GM12878 (cell line): ENCODE measurements at regions not wholly inside any gene's neighbourhood (a gene's known extent, or its start where the extent isn't known, plus 50 kb on each side); places are given as distances from the start of the nearest gene placed in this dataset.

ENCODE experiments used
- ATAC-seq: fragments of 200-7000 bp; cut with Tn5 transposase; 3 replicates; pipeline ENCODE4 v1.9.1; 2020; ENCODE audit warnings: mild to moderate bottlenecking, moderate library complexity
- BruUV-seq: library from RNA; stranded (reverse); fragments of 400-500 nt; replicated peaks from 2 replicates; lab custom pipeline; 2021; lab: Mats Ljungman, UMichigan
- CTCF ChIA-PET: fragments of 300-600 bp; sonication (Branson Sonifier 250); formaldehyde crosslinking; extraction: SDS; loops from one replicate; lab custom pipeline; 2021; ENCODE audit warnings: inconsistent platforms; lab: Yijun Ruan, JAX
- POLR2A ChIA-PET: fragments of 350-600 bp; formaldehyde crosslinking; extraction: SDS; loops from one replicate; lab custom pipeline; 2021; ENCODE audit warnings: inconsistent platforms; lab: Charles Lee
- RAD21 ChIA-PET: fragments of 300-600 bp; sonication (Branson Sonifier 250); formaldehyde crosslinking; loops from one replicate; lab custom pipeline; 2023; ENCODE audit warnings: antibody characterized with exemption; ENCODE audit not compliant: unreplicated experiment; lab: Charles Lee
- SMC1A ChIA-PET: fragments of 300-600 bp; sonication (Branson Sonifier 250); formaldehyde crosslinking; loops from one replicate; lab custom pipeline; 2023; ENCODE audit not compliant: unreplicated experiment, uncharacterized antibody; lab: Charles Lee
- DNase-seq: peaks from one replicate; pipeline ENCODE4 v3.0.0-alpha.2; 2011; ENCODE audit warnings: low read depth, low spot score
- FAIRE-seq: peaks from 3 replicates; lab custom pipeline; 2011; peaks lifted over from hg19 to GRCh38; lab: Jason Lieb, UNC
- H2AFZ ChIP-seq: 2 replicates; pipeline ENCODE4 v1.6.0; 2011; ENCODE audit warnings: low read depth, low read length, control low read depth; ENCODE audit not compliant: control insufficient read depth
- H3K27ac ChIP-seq: 2 replicates; pipeline ENCODE4 v1.5.1; 2011; ENCODE audit warnings: control low read depth; ENCODE audit not compliant: control insufficient read depth, insufficient read depth
- H3K27me3 ChIP-seq, 2 experiments: replicated peaks in 1 of 2; 2 replicates each; pipeline versions ENCODE4 v1.6.0 to v1.6.1; 2011; ENCODE audit warnings: low read length in 1 of 2; ENCODE audit not compliant: control insufficient read depth in 2 of 2, insufficient read depth in 2 of 2
- H3K36me3 ChIP-seq, 2 experiments: 2 replicates each; pipeline ENCODE4 v1.5.1; 2011; ENCODE audit warnings: low read length in 1 of 2; ENCODE audit not compliant: control insufficient read depth in 2 of 2, insufficient read depth in 2 of 2
- H3K4me1 ChIP-seq: 2 replicates; pipeline ENCODE4 v1.6.1; 2011; ENCODE audit warnings: mild to moderate bottlenecking, low read length, moderate library complexity, mixed read lengths; ENCODE audit not compliant: control insufficient read depth, insufficient read depth
- H3K4me2 ChIP-seq: 2 replicates; pipeline ENCODE4 v1.6.0; 2011; ENCODE audit warnings: control low read depth; ENCODE audit not compliant: control insufficient read depth, insufficient read depth
- H3K4me3 ChIP-seq: fragments of 200-600 bp; sonication (generic); 2 replicates; pipeline ENCODE4 v1.5.1; 2016
- H3K79me2 ChIP-seq: 2 replicates; pipeline ENCODE4 v1.6.0; 2011; ENCODE audit warnings: low read length; ENCODE audit not compliant: control insufficient read depth, insufficient read depth
- H3K9ac ChIP-seq: 2 replicates; pipeline ENCODE4 v1.8.0; 2011; ENCODE audit warnings: low read length, control low read depth, mixed read lengths; ENCODE audit not compliant: control insufficient read depth, insufficient read depth
- H3K9me3 ChIP-seq: replicated peaks from 3 replicates; pipeline ENCODE4 v1.5.1; 2011; ENCODE audit warnings: mild to moderate bottlenecking, low read length; ENCODE audit not compliant: control insufficient read depth, insufficient read depth
- H4K20me1 ChIP-seq: 2 replicates; pipeline ENCODE4 v1.6.0; 2011; ENCODE audit not compliant: control insufficient read depth, insufficient read depth
- ATF7 ChIP-seq: fragments of 450-650 bp; IDR thresholded peaks from 2 replicates; pipeline ENCODE4 v1.6.1; 2016; ENCODE audit warnings: low read depth, mild to moderate bottlenecking
- BHLHE40 ChIP-seq, 2 experiments: fragments of 450-650 bp in 1 of 2; IDR thresholded peaks; 2 replicates each; pipeline ENCODE4 v1.6.1; 2011 to 2017; ENCODE audit warnings: low read depth in 2 of 2, borderline replicate concordance in 1 of 2, improper control_type of control experiment in 1 of 2, low read length in 1 of 2, mild to moderate bottlenecking in 1 of 2
- CBX3 ChIP-seq: fragments of 200-600 bp; sonication (generic); IDR thresholded peaks from 2 replicates; pipeline ENCODE4 v1.6.1; 2016; ENCODE audit warnings: low read depth, borderline replicate concordance
- CEBPB ChIP-seq, 2 experiments: fragments of 150-350 bp in 1 of 2; IDR thresholded peaks; 2 replicates each; pipeline ENCODE4 v1.6.1; 2012 to 2014; ENCODE audit warnings: low read depth in 2 of 2, low read length in 2 of 2, borderline replicate concordance in 1 of 2, inconsistent platforms in 1 of 2
- CREM ChIP-seq: IDR thresholded peaks from 2 replicates; pipeline ENCODE4 v1.6.1; 2014; ENCODE audit warnings: antibody characterized with exemption, low read depth
- FOXM1 ChIP-seq: IDR thresholded peaks from 2 replicates; pipeline ENCODE4 v1.6.1; 2012; ENCODE audit warnings: low read depth, mild to moderate bottlenecking, inconsistent platforms, low read length, moderate library complexity
- GATAD2B ChIP-seq: fragments of 450-650 bp; conservative IDR thresholded peaks from 2 replicates; pipeline ENCODE4 v1.6.1; 2017; ENCODE audit warnings: low read depth, mild to moderate bottlenecking, moderate library complexity
- JUNB ChIP-seq: IDR thresholded peaks from 2 replicates; pipeline ENCODE4 v1.6.1; 2016; ENCODE audit warnings: antibody characterized with exemption, mild to moderate bottlenecking
- KAT2A ChIP-seq: conservative IDR thresholded peaks from 2 replicates; pipeline ENCODE4 v1.6.1; 2011; ENCODE audit warnings: low read depth, low read length; ENCODE audit not compliant: control insufficient read depth
- NFYA ChIP-seq: IDR thresholded peaks from 2 replicates; pipeline ENCODE4 v1.6.1; 2011; ENCODE audit warnings: low read depth, mild to moderate bottlenecking, low read length, improper control_type of control experiment, borderline replicate concordance
- NRF1 ChIP-seq: conservative IDR thresholded peaks from 2 replicates; pipeline ENCODE4 v1.6.1; 2011; ENCODE audit warnings: mild to moderate bottlenecking, low read depth, low read length, improper control_type of control experiment
- PAX8 ChIP-seq: fragments of 450-650 bp; IDR thresholded peaks from 2 replicates; pipeline ENCODE4 v1.6.1; 2017; ENCODE audit warnings: mild to moderate bottlenecking, moderate library complexity
- SMARCA5 ChIP-seq: fragments of 450-650 bp; IDR thresholded peaks from 2 replicates; pipeline ENCODE4 v1.6.1; 2017; ENCODE audit warnings: mild to moderate bottlenecking
- WGBS: methylation state at CpG from one replicate; pipeline ENCODE4 v1.1.6; 2016; ENCODE audit warnings: low lambda C conversion rate; ENCODE audit not compliant: insufficient replicate concordance, insufficient coverage; ENCODE audit errors: missing lambda C conversion rate; 5-methylcytosine and 5-hydroxymethylcytosine counted together
- in situ Hi-C: fragments of 300-500 bp; cut with MboI; formaldehyde crosslinking; loops from 9 replicates; pipeline ENCODE4 v1.14.3; 2018; ENCODE audit warnings: mixed read lengths
- intact Hi-C: fragments of 100-400 bp; cut with micrococcal nuclease; formaldehyde crosslinking; loops from one replicate; pipeline ENCODE4 v1.14.2; 2022; ENCODE audit not compliant: unreplicated experiment
- TF ChIP-seq, protein P1 (sequence below): fragments of 450-650 bp; IDR thresholded peaks from 2 replicates; pipeline ENCODE4 v1.6.1; 2017; ENCODE audit warnings: mild to moderate bottlenecking, moderate library complexity

DNA sequence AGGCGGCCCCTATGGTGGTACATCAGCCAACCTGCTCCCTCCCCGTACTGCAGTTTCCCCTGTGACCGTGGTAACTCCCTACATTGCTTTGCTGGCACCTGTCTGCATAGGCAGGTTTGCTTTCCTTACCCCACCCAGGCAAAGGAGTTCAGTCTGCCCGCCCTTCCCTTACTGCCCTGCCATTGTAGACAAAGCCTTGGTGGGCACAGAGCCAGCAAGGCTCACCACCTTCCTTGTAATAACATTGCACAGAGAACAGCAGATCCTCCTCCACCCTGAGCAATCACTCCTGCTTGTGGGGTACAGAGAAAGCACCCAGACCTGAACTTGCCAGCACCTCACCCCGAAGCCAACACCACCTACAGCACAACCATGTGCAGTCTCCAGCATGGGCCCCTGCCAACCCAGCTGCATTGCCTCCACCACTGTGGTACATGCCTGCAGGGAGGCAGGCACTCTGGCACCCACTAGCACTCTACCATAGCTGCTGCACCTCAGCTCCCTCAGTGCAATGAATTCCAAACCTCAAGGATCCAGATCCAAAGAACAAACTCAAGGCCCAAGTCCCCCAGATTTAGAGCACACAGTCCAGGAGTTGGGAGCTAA lies 192.7 kb upstream of the KCNMB2 start:
- Histone ChIP-seq H3K4me1 (no peaks in the 10 kb centered on the region), H3K9me3 (no peaks in the 10 kb centered on the region), H3K27me3 (no peaks in the 10 kb centered on the region), H3K36me3 (no peaks in the 10 kb centered on the region), H3K9ac (no peak overlapping the region), H4K20me1 (no peaks in the 10 kb centered on the region), H3K27ac (no peak overlapping the region), H3K79me2 (no peaks in the 10 kb centered on the region), H2AFZ (no peak overlapping the region), H3K4me2 (no peak overlapping the region), H3K4me3 (no peak overlapping the region)
- ChIA-PET CTCF (no interaction called here), RAD21 (no interaction called here), POLR2A (no interaction called here), SMC1A (no interaction called here)
- ATAC-seq (no peak), DNase-seq (no peak), FAIRE-seq (no peak)
- intact Hi-C loops (no loop called here), in situ Hi-C loops (no loop called here)
- 3% methylated on average over 5 of the region's 5 CpGs for WGBS
- no peak for TF ChIP-seq CBX3
- no peak for TF ChIP-seq GATAD2B
- TF ChIP-seq JUNB: no peak
- no peak for TF ChIP-seq BHLHE40 (IDR thresholded peaks at IDR 0.05; ENCODE audit: borderline replicate concordance in 1 of 2, low read depth in 2 of 2, low read length in 1 of 2)
- no peak for TF ChIP-seq ATF7
- no peak for TF ChIP-seq FOXM1
- no peak for TF ChIP-seq PAX8
- TF ChIP-seq CEBPB (IDR thresholded peaks at IDR 0.05; ENCODE audit: borderline replicate concordance in 1 of 2, low read depth in 2 of 2, low read length in 2 of 2): no peak
- no peak for TF ChIP-seq SMARCA5
- TF ChIP-seq NRF1: no peak
- TF ChIP-seq CREM: no peak
- no peak for TF ChIP-seq NFYA
- TF ChIP-seq, protein P1, sequence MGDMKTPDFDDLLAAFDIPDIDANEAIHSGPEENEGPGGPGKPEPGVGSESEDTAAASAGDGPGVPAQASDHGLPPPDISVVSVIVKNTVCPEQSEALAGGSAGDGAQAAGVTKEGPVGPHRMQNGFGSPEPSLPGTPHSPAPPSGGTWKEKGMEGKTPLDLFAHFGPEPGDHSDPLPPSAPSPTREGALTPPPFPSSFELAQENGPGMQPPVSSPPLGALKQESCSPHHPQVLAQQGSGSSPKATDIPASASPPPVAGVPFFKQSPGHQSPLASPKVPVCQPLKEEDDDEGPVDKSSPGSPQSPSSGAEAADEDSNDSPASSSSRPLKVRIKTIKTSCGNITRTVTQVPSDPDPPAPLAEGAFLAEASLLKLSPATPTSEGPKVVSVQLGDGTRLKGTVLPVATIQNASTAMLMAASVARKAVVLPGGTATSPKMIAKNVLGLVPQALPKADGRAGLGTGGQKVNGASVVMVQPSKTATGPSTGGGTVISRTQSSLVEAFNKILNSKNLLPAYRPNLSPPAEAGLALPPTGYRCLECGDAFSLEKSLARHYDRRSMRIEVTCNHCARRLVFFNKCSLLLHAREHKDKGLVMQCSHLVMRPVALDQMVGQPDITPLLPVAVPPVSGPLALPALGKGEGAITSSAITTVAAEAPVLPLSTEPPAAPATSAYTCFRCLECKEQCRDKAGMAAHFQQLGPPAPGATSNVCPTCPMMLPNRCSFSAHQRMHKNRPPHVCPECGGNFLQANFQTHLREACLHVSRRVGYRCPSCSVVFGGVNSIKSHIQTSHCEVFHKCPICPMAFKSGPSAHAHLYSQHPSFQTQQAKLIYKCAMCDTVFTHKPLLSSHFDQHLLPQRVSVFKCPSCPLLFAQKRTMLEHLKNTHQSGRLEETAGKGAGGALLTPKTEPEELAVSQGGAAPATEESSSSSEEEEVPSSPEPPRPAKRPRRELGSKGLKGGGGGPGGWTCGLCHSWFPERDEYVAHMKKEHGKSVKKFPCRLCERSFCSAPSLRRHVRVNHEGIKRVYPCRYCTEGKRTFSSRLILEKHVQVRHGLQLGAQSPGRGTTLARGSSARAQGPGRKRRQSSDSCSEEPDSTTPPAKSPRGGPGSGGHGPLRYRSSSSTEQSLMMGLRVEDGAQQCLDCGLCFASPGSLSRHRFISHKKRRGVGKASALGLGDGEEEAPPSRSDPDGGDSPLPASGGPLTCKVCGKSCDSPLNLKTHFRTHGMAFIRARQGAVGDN: no peak
- TF ChIP-seq KAT2A: no peak
- no TSS peak for BruUV-seq
